NOMO-1 treated with DMSO at 0.1 percent for 48 hours (cell line): ENCODE measurements at regions not wholly inside any gene's neighbourhood (a gene's known extent, or its start where the extent isn't known, plus 50 kb on each side); places are given as distances from the start of the nearest gene placed in this dataset.
"Not testable (repeated sequence)": the region's sequence is repeated elsewhere in the genome, so short reads cannot be mapped to it uniquely, and the experiment has no call there.

Experiments
- DNase-seq: peaks from one replicate; lab custom pipeline; 2025; ENCODE audit not compliant: unreplicated experiment; lab: John Stamatoyannopoulos, UW

DNA sequence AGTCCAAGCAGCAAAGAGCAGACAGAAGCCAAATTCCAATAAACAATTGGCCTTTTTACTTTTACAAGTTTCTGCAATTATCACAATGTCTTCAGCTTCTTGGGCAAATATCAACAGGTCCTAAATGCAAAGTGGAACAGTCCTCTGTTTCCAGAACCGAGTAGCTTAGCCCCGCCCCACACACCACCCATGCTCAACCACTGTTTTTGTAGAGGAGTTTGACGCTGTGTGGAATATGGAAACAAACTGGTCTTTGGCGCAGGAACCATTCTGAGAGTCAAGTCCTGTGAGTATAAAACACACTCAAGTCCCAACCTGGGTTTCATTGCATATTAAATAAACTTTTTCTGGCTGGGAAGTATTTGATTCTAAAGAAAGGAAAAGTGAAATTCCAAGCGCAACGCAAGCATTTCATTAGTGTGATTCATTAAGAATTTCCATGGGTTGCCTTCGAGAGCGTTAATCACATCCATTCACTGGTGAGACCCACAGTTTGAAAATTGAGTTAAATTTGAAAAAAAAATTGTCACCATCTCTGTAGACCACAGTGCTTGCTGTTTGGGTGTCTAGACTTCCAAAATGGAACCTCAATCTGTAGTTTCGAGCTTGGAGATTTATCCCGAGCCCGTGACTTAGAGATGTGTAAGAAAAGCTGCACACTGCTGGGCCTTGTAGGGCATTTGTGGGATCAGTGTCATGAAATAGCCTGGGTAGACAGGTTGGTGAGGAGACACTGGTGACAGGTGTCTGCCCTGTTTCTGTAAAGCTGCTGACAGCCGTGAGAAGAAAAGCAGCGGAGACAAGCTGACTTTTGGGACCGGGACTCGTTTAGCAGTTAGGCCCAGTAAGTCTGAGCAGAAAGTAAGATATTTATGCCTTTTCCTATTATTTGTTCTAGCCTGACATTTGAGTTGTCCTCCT, 96.1 kb downstream of the DAD1 start:
- DNase-seq, result no peak

GRCh38 chr14:22491683-22492621, 97.1 kb downstream of the DAD1 start:
- DNase-seq, result no peak

GRCh38 chr14:22491053-22491452, 98.0 kb downstream of the DAD1 start:
- not testable (repeated sequence) for DNase-seq

- DNase-seq, result no peak
Observed at GRCh38 chr14:22489957-22490950, 98.8 kb downstream of the DAD1 start.

- DNase-seq, result no peak
Observed at GRCh38 chr14:22489244-22489545, 99.8 kb downstream of the DAD1 start.

DNA sequence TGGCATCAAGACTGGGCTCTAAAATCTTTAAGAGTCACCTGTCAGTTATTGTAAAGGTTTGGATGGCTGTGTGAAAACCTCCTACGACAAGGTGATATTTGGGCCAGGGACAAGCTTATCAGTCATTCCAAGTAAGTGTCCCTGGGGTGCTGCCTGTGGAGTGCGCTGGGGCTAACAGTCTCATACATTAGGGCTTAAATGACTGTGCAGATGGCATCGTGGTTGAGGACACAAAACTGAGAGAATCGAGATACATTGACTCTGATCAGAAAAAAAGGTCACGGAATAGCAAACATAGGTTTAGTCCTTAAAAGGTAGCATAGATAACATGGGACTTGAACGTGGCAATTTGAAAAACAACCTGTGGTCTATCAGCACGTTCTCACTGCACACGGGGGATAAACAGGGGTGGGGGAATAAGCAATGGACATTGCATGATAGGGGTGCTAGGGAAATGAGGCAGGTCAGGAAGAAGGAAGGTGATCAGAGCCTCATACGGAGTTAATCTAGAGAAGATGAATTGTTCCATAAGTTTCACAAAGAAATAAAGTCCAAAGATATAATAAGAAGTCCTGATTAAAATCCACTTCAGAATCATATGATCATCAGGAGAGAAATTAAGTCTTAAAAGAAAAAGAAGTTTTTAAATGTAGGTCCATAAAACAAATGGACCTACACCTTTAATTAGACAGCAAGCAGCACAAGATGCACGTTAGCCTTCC, 100.3 kb downstream of the DAD1 start:
- DNase-seq, result no peak

- no peak for DNase-seq
Observed at GRCh38 chr14:22487941-22488340, 101.1 kb downstream of the DAD1 start.

GRCh38 chr14:22487401-22487800, 101.6 kb downstream of the DAD1 start:
- no peak for DNase-seq

- DNase-seq, result no peak
Observed at GRCh38 chr14:22486675-22487074, 102.3 kb downstream of the DAD1 start.

GRCh38 chr14:22485649-22486048, 103.4 kb downstream of the DAD1 start:
- no peak for DNase-seq

DNA sequence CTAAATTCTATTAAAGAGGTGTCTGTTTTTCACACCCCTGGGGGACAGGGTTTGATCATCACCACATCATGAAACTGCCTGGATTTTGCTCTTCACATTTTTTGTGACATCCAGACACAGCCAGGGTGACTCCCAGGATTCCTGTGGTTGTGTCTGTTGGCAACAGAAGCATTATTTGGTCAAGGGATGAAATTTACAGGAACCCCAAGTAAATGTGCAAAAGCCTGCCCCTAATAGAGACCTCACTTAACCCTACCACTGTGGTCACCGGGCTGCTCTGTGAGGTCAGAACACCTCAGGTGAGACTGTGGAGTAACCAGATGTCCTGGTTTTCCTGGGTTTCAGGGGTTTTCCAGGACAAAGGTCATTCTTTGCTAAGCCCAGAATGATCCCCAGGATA, 103.8 kb downstream of the DAD1 start:
- DNase-seq, result no peak

DNA sequence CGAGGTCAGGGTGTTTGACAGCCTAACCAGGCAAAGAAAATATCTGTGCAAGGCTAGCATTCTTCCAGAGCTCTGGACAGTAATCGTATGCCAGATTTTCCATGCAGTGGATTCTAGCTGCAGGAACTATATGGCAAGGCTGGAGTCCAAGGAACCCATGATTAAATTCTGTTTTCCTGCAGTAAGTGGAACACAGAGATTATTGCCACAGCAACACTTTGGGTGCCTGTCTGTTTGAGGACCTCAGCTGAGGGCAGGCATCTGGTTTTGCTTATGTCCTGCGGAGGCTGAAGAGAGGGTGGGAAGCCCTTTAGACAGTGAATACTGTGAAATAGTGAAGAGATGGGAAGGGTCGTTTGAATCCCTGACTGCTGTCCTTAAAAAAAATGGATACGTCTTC, 104.4 kb downstream of the DAD1 start:
- no peak for DNase-seq

DNA sequence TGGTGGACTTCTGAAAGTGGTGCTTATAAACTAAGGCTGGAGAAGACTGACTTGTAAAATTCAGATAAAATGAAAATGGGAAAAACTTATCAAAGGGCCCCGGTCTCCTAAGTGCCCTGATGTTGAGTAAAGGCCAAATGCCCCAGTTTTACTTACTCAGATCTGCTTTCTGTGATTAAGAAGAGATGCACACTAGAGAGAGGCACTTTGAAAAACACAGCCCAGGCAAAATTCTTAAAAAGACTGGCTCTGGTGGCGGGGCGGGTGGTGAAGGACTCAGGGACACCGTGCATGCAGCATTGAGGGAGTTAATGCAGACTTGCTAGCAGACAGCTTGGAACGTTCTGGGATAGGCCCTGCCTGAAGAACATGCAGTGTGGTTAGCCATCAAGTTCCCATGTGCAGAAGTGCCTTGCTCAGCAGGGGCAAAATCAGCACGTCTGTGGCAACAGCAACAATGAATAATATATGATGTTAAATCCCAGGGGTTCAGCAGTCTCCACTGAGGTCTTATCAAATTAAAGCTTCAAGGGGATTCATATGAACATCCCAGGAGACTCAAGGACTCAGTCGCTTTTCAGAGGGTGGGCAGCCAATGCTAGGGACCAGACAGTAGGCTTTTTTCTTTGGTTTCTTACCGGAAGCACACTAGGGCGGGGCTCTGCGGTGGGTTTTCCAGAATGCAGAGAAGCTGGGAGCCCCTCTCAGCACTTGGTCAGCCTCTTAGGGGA, 105.0 kb downstream of the DAD1 start:
- DNase-seq, result no peak

GRCh38 chr14:22482782-22483553, 106.1 kb downstream of the DAD1 start:
- DNase-seq, result peak; percentile 41

GRCh38 chr14:22482085-22482694, 106.8 kb downstream of the DAD1 start:
- DNase-seq, result no peak

GRCh38 chr14:22481546-22481945, 107.5 kb downstream of the DAD1 start:
- no peak for DNase-seq

DNA sequence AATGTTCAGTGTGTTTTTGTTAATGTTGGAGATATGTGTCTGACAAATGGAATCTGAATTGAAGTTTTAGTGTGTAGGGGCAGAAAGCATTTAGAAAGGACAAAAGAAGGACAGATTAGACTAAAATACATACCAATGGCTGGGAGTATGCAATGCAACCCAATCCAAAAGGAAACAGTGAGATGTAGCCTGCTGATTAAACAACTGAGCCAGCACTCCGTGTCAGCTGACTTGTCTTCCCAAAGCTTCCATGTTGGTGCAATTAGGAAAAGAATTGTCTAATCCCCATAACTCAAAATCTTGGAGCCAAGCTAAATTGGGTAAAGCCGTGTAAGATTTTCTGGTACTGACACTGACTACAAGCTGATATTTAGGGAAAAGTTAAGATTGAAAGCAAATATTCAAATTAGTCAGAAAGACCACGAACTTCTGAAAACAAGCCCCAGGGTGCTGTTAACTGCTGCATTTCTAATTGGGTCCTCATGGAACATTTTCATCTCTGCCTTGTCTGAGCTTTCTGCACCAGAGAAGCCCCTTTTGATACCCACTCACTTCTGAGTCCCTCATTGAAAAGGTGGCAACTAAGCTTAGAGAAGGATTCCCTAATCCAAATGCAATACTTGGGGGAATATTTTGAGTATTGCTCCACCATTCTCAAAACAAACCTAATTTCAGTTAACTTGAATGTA, 109.1 kb downstream of the DAD1 start:
- DNase-seq, result no peak

GRCh38 chr14:22479132-22479531, 109.9 kb downstream of the DAD1 start:
- no peak for DNase-seq
